NB4 (cell line): ENCODE measurements at regions not wholly inside any gene's neighbourhood (a gene's known extent, or its start where the extent isn't known, plus 50 kb on each side); places are given as distances from the start of the nearest gene placed in this dataset.

ENCODE experiments used
- MYC ChIP-seq: IDR thresholded peaks from 2 replicates; pipeline ENCODE4 v1.6.1; 2011; ENCODE audit warnings: low read depth, low read length
- POLR2A ChIP-seq: IDR thresholded peaks from 2 replicates; pipeline ENCODE4 v1.6.1; 2011; ENCODE audit warnings: mild to moderate bottlenecking; ENCODE audit not compliant: insufficient read length; ENCODE audit errors: extremely low read depth
- TF ChIP-seq, protein P1 (sequence below): IDR thresholded peaks from one replicate; pipeline ENCODE4 v1.5.1; 2012; ENCODE audit warnings: low read depth, low read length
- TF ChIP-seq, protein P2 (sequence below): IDR thresholded peaks from 2 replicates; pipeline ENCODE4 v1.6.1; 2011; ENCODE audit warnings: low read depth, low read length

DNA sequence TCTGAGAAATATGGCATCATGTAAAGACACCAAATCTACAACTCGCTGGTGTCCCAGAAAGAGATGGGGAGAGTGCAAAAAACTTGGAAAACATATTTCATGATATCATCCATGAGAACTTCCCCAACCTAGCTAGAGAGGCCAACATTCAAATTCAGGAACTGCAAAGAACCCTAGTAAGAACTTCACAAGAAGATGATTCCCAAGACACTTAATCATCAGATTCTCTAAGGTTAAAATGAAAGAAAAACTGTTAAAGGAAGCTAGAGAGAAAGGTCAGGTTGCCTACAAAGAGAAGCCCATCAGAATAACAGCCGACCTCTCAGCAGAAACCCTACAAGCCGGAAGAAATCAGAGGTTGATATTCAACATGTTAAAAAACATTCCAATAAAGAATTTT, 95.5 kb upstream of the PRLR start:
- TF ChIP-seq, protein P1, sequence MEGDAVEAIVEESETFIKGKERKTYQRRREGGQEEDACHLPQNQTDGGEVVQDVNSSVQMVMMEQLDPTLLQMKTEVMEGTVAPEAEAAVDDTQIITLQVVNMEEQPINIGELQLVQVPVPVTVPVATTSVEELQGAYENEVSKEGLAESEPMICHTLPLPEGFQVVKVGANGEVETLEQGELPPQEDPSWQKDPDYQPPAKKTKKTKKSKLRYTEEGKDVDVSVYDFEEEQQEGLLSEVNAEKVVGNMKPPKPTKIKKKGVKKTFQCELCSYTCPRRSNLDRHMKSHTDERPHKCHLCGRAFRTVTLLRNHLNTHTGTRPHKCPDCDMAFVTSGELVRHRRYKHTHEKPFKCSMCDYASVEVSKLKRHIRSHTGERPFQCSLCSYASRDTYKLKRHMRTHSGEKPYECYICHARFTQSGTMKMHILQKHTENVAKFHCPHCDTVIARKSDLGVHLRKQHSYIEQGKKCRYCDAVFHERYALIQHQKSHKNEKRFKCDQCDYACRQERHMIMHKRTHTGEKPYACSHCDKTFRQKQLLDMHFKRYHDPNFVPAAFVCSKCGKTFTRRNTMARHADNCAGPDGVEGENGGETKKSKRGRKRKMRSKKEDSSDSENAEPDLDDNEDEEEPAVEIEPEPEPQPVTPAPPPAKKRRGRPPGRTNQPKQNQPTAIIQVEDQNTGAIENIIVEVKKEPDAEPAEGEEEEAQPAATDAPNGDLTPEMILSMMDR: no peak
- no peak for TF ChIP-seq MYC
- TF ChIP-seq POLR2A: no peak
- TF ChIP-seq, protein P2, sequence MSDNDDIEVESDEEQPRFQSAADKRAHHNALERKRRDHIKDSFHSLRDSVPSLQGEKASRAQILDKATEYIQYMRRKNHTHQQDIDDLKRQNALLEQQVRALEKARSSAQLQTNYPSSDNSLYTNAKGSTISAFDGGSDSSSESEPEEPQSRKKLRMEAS: no peak
